Bronchial epithelial cell (primary cell): ENCODE measurements at regions not wholly inside any gene's neighbourhood (a gene's known extent, or its start where the extent isn't known, plus 50 kb on each side); places are given as distances from the start of the nearest gene placed in this dataset.

Source experiments
- DNase-seq: peaks from one replicate; pipeline ENCODE4 v3.0.0-alpha.2; 2010; ENCODE audit warnings: low read depth
- FAIRE-seq: peaks from 2 replicates; lab custom pipeline; 2011; peaks lifted over from hg19 to GRCh38; lab: Jason Lieb, UNC
- H3K27me3 ChIP-seq: 2 replicates; pipeline ENCODE4 v1.5.1; 2011; ENCODE audit warnings: low read length; ENCODE audit not compliant: control insufficient read depth, insufficient read depth
- H3K36me3 ChIP-seq: 2 replicates; pipeline ENCODE4 v1.5.1; 2011; ENCODE audit warnings: low read length; ENCODE audit not compliant: control insufficient read depth, insufficient read depth
- H3K4me3 ChIP-seq: 2 replicates; pipeline ENCODE4 v1.5.1; 2011; ENCODE audit warnings: mild to moderate bottlenecking, low read depth, low read length, control low read depth
- CTCF ChIP-seq: IDR thresholded peaks from 2 replicates; pipeline ENCODE4 v1.5.1; 2011; ENCODE audit warnings: mild to moderate bottlenecking, moderate library complexity, low read length, control low read depth, inconsistent platforms; ENCODE audit not compliant: insufficient read depth, severe bottlenecking

- Histone ChIP-seq H3K36me3 (no peaks in the 10 kb centered on the region), H3K27me3 (no peaks in the 10 kb centered on the region), H3K4me3 (no peak overlapping the region)
- TF ChIP-seq CTCF: no peak
- FAIRE-seq (no peak), DNase-seq (no peak)
Observed at GRCh38 chr10:111486346-111486745, 409.5 kb downstream of the ADRA2A start.

- Histone ChIP-seq H3K27me3 (no peaks in the 10 kb centered on the region), H3K36me3 (no peaks in the 10 kb centered on the region), H3K4me3 (no peak overlapping the region)
- FAIRE-seq (no peak), DNase-seq (no peak)
- no peak for TF ChIP-seq CTCF
Observed at GRCh38 chr10:111488668-111489067, 411.8 kb downstream of the ADRA2A start.

- TF ChIP-seq CTCF: no peak
- no peaks in the 10 kb centered on the region for H3K36me3 ChIP-seq
- FAIRE-seq: no peak
- H3K4me3 ChIP-seq: no peak overlapping the region
- H3K27me3 ChIP-seq: no peaks in the 10 kb centered on the region
- DNase-seq: no peak
Observed at GRCh38 chr10:111491154-111491553, 414.3 kb downstream of the ADRA2A start.

GRCh38 chr10:111493024-111493625 is 416.3 kb downstream of the ADRA2A start:
- no peak for TF ChIP-seq CTCF
- no peak for DNase-seq

GRCh38 chr10:111498560-111498959 is 421.7 kb downstream of the ADRA2A start:
- no peak for FAIRE-seq
- no peak for TF ChIP-seq CTCF
- H3K36me3 ChIP-seq: no peaks in the 10 kb centered on the region
- H3K27me3 ChIP-seq: no peaks in the 10 kb centered on the region
- DNase-seq: no peak
- H3K4me3 ChIP-seq: no peak overlapping the region

More at GRCh38 chr10:111493024-111493625, 416.3 kb downstream of the ADRA2A start:
- Histone ChIP-seq H3K27me3 (no peaks in the 10 kb centered on the region), H3K36me3 (no peaks in the 10 kb centered on the region), H3K4me3 (no peak overlapping the region)
- FAIRE-seq: no peak

GRCh38 chr10:111504376-111504775 is 427.5 kb downstream of the ADRA2A start:
- Histone ChIP-seq H3K4me3 (no peak overlapping the region), H3K36me3 (no peaks in the 10 kb centered on the region), H3K27me3 (no peaks in the 10 kb centered on the region)
- no peak for TF ChIP-seq CTCF
- DNase-seq (no peak), FAIRE-seq (no peak)
